ENCODE measurements at regions not wholly inside any gene's neighbourhood (a gene's known extent, or its start where the extent isn't known, plus 50 kb on each side); places are given as distances from the start of the nearest gene placed in this dataset.

DNA sequence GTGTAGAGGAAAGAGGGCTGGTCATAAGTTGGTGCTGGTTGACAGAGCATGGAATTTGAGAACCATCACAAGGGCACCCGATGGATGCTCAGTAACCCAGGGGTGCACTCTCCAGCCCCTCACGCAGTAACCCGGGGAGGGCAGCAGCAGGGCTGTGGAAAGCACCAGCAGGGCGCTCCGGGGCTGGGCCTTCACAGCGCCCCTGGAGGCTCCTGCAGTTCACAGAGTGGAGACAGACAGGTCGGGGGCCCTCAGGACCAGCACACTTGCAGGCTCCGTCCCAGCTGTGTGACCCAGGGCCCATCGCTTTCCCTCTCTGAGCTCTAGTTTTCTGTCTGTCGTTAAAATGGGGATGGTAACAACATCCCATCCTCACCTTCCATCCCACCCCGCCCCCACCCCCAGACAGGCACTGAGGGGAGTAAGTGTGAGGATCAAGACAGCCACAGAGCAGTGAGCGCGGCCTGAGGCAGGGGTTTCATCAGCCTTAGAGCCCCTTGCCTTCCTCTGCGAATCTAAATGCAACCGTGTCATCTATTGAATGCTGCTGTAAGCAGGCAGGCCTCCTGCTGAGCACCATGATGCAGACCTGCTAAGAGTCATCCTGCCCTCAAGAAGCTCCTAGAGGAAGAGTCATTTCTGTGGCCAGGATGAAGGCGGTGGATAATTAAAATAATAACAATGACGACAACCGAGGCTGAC lies 90.2 kb upstream of the LINGO1 start:
- DNase-seq (ENCODE audit: low spot score) (no peak), FAIRE-seq (no peak), ATAC-seq (peak; percentile 57; the same call in 2 of the 3 replicates)
- H3K9me3 ChIP-seq (ENCODE audit: low read length): no peaks in the 10 kb centered on the region
- H3K4me2 ChIP-seq (ENCODE audit: low read depth, low read length): no peak overlapping the region
- H3K27ac ChIP-seq (ENCODE audit: extremely low read length, insufficient read depth, low read length): no peak overlapping the region
- no peaks in the 10 kb centered on the region for H3K36me3 ChIP-seq (replicated peaks in 1 of 2; ENCODE audit: control insufficient read depth in 1 of 2, insufficient read depth in 2 of 2, low read length in 2 of 2)
- POLR2A ChIA-PET: no interaction called here
- no peaks in the 10 kb centered on the region for H3K4me1 ChIP-seq (ENCODE audit: insufficient read depth, low read length)
- CTCF ChIA-PET (ENCODE audit: low intra/inter-chr PET ratio, low total read pairs): no interaction called here
- TF ChIP-seq ZNF343 (CRISPR knock-in tag; IDR thresholded peaks at IDR 0.05) (no peak), ZNF768 (CRISPR knock-in tag; IDR thresholded peaks at IDR 0.05) (peak; percentile 79; the same call in 1 of the 2 replicates), ZBTB3 (CRISPR knock-in tag; IDR thresholded peaks at IDR 0.05; ENCODE audit: borderline replicate concordance, low read depth) (no peak), MIER2 (CRISPR knock-in tag; IDR thresholded peaks at IDR 0.05) (no peak), KDM2A (CRISPR knock-in tag; IDR thresholded peaks at IDR 0.05; ENCODE audit: borderline replicate concordance, low read depth) (no peak), ZNF674 (CRISPR knock-in tag; IDR thresholded peaks at IDR 0.05; ENCODE audit: low read depth) (no peak)
- TF ChIP-seq, protein P1, sequence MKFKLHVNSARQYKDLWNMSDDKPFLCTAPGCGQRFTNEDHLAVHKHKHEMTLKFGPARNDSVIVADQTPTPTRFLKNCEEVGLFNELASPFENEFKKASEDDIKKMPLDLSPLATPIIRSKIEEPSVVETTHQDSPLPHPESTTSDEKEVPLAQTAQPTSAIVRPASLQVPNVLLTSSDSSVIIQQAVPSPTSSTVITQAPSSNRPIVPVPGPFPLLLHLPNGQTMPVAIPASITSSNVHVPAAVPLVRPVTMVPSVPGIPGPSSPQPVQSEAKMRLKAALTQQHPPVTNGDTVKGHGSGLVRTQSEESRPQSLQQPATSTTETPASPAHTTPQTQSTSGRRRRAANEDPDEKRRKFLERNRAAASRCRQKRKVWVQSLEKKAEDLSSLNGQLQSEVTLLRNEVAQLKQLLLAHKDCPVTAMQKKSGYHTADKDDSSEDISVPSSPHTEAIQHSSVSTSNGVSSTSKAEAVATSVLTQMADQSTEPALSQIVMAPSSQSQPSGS (CRISPR knock-in tag; IDR thresholded peaks at IDR 0.05): no peak
- no peak overlapping the region for H3K9ac ChIP-seq (ENCODE audit: insufficient read depth, low read depth, low read length)
- whole genome bisulfite sequencing (ENCODE audit: low lambda C conversion rate): 57% methylated on average over 18 of the region's 18 CpGs
- H3K79me2 ChIP-seq (ENCODE audit: insufficient read depth, low read length): no peaks in the 10 kb centered on the region
- peaks cover 4 to 17% of the 10 kb centered on the region in 2 experiments; a peak in 3 of 5 replicates for H3K27me3 ChIP-seq (ENCODE audit: control insufficient read depth in 1 of 2, insufficient read depth in 2 of 2, low read length in 2 of 2)
- H4K20me1 ChIP-seq (ENCODE audit: insufficient read depth, low read length): no peaks in the 10 kb centered on the region
- H2AFZ ChIP-seq (ENCODE audit: low read length): no peak overlapping the region
- in situ Hi-C loops (cut with HindIII; ENCODE audit: extremely low pct_ligation_motif_present, low pct_unique_long_range_greater_than_20kb): no loop called here
- no TSS peak for BruUV-seq (replicated peaks)
- intact Hi-C loops (cut with micrococcal nuclease; ENCODE audit: unreplicated experiment): no loop called here
- no peak overlapping the region for H3K4me3 ChIP-seq (replicated peaks in 1 of 3; ENCODE audit: insufficient read depth in 1 of 3, low read depth in 2 of 3, low read length in 3 of 3)

DNA sequence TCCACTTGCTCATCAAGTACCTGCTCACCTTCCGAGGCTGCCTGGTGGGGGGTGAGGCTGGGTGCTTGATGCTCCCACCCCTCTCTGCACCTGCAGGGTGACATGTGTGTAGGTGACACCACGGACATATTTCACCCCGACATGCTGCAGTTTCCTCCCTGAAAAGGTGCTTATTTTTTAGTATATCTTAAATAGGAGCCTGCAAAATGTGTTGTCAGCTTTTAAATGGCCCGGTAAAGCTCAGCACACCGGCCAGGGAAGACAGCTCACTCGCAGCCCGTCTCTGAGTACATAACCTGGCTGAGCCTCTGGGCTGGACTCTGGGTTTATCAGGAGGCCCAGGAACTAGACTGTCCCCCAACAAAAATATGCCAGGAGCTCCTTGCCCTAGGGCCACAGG lies 89.3 kb upstream of the LINGO1 start:
- Histone ChIP-seq H3K4me2 (ENCODE audit: low read depth, low read length) (no peak overlapping the region), H2AFZ (ENCODE audit: low read length) (no peak overlapping the region), H4K20me1 (ENCODE audit: insufficient read depth, low read length) (no peaks in the 10 kb centered on the region), H3K36me3 (replicated peaks in 1 of 2; ENCODE audit: control insufficient read depth in 1 of 2, insufficient read depth in 2 of 2, low read length in 2 of 2) (no peaks in the 10 kb centered on the region), H3K9ac (ENCODE audit: insufficient read depth, low read depth, low read length) (no peak overlapping the region), H3K4me1 (ENCODE audit: insufficient read depth, low read length) (no peaks in the 10 kb centered on the region), H3K27ac (ENCODE audit: extremely low read length, insufficient read depth, low read length) (no peak overlapping the region), H3K79me2 (ENCODE audit: insufficient read depth, low read length) (no peaks in the 10 kb centered on the region), H3K9me3 (ENCODE audit: low read length) (no peaks in the 10 kb centered on the region), H3K27me3 (ENCODE audit: control insufficient read depth in 1 of 2, insufficient read depth in 2 of 2, low read length in 2 of 2) (peaks cover 4 to 17% of the 10 kb centered on the region in 2 experiments; a peak in 3 of 5 replicates), H3K4me3 (replicated peaks in 1 of 3; ENCODE audit: insufficient read depth in 1 of 3, low read depth in 2 of 3, low read length in 3 of 3) (no peak overlapping the region)
- ATAC-seq (no peak), DNase-seq (ENCODE audit: low spot score) (no peak), FAIRE-seq (no peak)
- ChIA-PET POLR2A (no interaction called here), CTCF (ENCODE audit: low intra/inter-chr PET ratio, low total read pairs) (no interaction called here)
- no TSS peak for BruUV-seq (replicated peaks)
- intact Hi-C loops (cut with micrococcal nuclease; ENCODE audit: unreplicated experiment): no loop called here
- in situ Hi-C loops (cut with HindIII; ENCODE audit: extremely low pct_ligation_motif_present, low pct_unique_long_range_greater_than_20kb): no loop called here
- 27% methylated on average over 4 of the region's 7 CpGs for WGBS (ENCODE audit: low lambda C conversion rate)
- no peak for TF ChIP-seq EHMT2 (IDR thresholded peaks at IDR 0.05; ENCODE audit: borderline replicate concordance, low read depth, low read length)
- 0 out of 2 replicates have a peak, but pooled peaks have one; percentile 42 for TF ChIP-seq MAFF (IDR thresholded peaks at IDR 0.05; ENCODE audit: low read depth, low read length)
- TF ChIP-seq MAFK (conservative IDR thresholded peaks at IDR 0.05 in 1 of 2, IDR thresholded peaks at IDR 0.05 in 1 of 2; ENCODE audit: low read length in 2 of 2): peak; percentile 16 to 58; a peak in 2 of 4 replicates
